ENCODE measurements at regions not wholly inside any gene's neighbourhood (a gene's known extent, or its start where the extent isn't known, plus 50 kb on each side); places are given as distances from the start of the nearest gene placed in this dataset.

DNA sequence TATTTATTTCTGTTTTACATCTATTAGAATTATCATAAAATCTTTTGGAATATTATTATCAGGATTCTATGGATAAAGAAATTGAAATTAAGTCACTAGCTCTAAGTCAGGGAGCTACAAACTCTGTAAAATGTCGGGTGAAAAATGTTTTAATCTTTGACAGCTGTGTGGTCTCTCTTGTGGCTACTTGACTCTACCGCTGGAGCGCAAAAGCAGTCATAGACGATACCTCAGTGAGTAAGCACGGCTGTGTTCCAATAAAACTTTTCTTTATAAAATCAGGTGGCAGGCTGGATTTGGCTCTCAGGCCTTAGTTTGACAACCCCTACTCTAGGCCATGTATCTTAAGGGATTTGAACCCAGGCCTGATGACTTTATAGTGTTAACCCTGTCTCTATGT lies 88.5 kb upstream of the PFN2 start:
- BruUV-seq (replicated peaks): no TSS peak
- dilution Hi-C loops (cut with HindIII; ENCODE audit: low sequenced_read_pairs, unreplicated experiment): no loop called here

More for the DNA sequence above, 88.5 kb upstream of the PFN2 start:
- ChIA-PET POLR2A (ENCODE audit: unreplicated experiment) (no interaction called here), CTCF (interaction anchor here (0.8 kb wide), 1 partner anchor 11 kb away, joined by 4 read pairs; no protein-coding TSS in a partner anchor)
- Histone ChIP-seq H3K4me3 (ENCODE audit: insufficient read depth, low read depth, low read length) (no peak overlapping the region), H2BK120ac (ENCODE audit: low read depth, low read length) (no peak overlapping the region), H4K8ac (ENCODE audit: low read depth in 2 of 2, low read length in 2 of 2) (no peak overlapping the region), H3K27me3 (ENCODE audit: control insufficient read depth, insufficient read depth, low read length) (peaks cover 4% of the 10 kb centered on the region), H3K9ac (ENCODE audit: low read depth, low read length) (no peak overlapping the region), H3K36me3 (ENCODE audit: control insufficient read depth, insufficient read depth, low read length) (no peaks in the 10 kb centered on the region), H3K27ac (ENCODE audit: insufficient read depth, low read length) (no peak overlapping the region), H3K9me1 (ENCODE audit: insufficient read depth, low read length) (no peaks in the 10 kb centered on the region), H2BK15ac (ENCODE audit: low read depth, low read length) (no peak overlapping the region), H3K79me1 (ENCODE audit: low read depth in 1 of 2, low read length in 2 of 2) (0 out of 4 replicates have a peak, but pooled peaks cover 0 to 4% of the 10 kb centered on the region in 2 experiments), H4K20me1 (ENCODE audit: insufficient read depth, low read length) (no peaks in the 10 kb centered on the region), H4K91ac (ENCODE audit: insufficient read depth, low read depth, low read length) (no peak overlapping the region), H3K4me2 (ENCODE audit: low read depth, low read length) (no peak overlapping the region), H3K14ac (replicated peaks; ENCODE audit: low read depth, low read length) (no peak overlapping the region), H3K4me1 (ENCODE audit: control insufficient read depth, insufficient read depth, low read length) (peaks cover 9% of the 10 kb centered on the region), H3K18ac (ENCODE audit: low read depth, low read length) (no peak overlapping the region), H3K4ac (ENCODE audit: low read depth, low read length) (no peak overlapping the region), H2AK9ac (replicated peaks; ENCODE audit: low read depth, low read length, poor library complexity) (no peak overlapping the region), H2BK5ac (ENCODE audit: low read depth, low read length, poor library complexity, severe bottlenecking) (no peak overlapping the region), H3K56ac (ENCODE audit: extremely low read depth, insufficient read depth, low read length) (no peak overlapping the region), H4K5ac (ENCODE audit: low read depth, low read length) (no peak overlapping the region), H2AFZ (replicated peaks; ENCODE audit: low read length, poor library complexity) (no peak overlapping the region), H3K23ac (ENCODE audit: low read depth, low read length) (no peak overlapping the region), H2AK5ac (ENCODE audit: low read depth, low read length) (no peak overlapping the region), H3K9me3 (ENCODE audit: control insufficient read depth, insufficient read depth, low read length) (no peaks in the 10 kb centered on the region), H2BK20ac (ENCODE audit: low read depth, low read length) (no peak overlapping the region)
- ATAC-seq (ENCODE audit: low read depth): no peak
- no peak for DNase-seq
- TF ChIP-seq MAFK (IDR thresholded peaks at IDR 0.05; ENCODE audit: low read depth, low read length) (no peak), RCOR1 (IDR thresholded peaks at IDR 0.05; ENCODE audit: insufficient replicate concordance, low read length) (no peak), SMC3 (IDR thresholded peaks at IDR 0.05; ENCODE audit: low read depth, low read length) (no peak), CTCF (conservative IDR thresholded peaks at IDR 0.05; ENCODE audit: low read depth, low read length) (no peak), CEBPB (IDR thresholded peaks at IDR 0.05; ENCODE audit: low read depth, low read length) (no peak), MXI1 (IDR thresholded peaks at IDR 0.05; ENCODE audit: borderline replicate concordance, low read depth, low read length) (no peak), RFX5 (IDR thresholded peaks at IDR 0.05; ENCODE audit: low read depth, low read length) (no peak), CHD1 (IDR thresholded peaks at IDR 0.05; ENCODE audit: low read depth, low read length) (no peak), RAD21 (IDR thresholded peaks at IDR 0.05; ENCODE audit: low read length) (no peak), FOS (IDR thresholded peaks at IDR 0.05; ENCODE audit: low read depth, low read length) (no peak), MAZ (IDR thresholded peaks at IDR 0.05; ENCODE audit: borderline replicate concordance, low read depth, low read length) (no peak), ELK1 (IDR thresholded peaks at IDR 0.05; ENCODE audit: borderline replicate concordance, low read depth, low read length) (no peak), POLR2A (IDR thresholded peaks at IDR 0.05; ENCODE audit: low read depth, low read length) (no peak), USF2 (IDR thresholded peaks at IDR 0.05; ENCODE audit: low read depth, low read length) (no peak), NFE2L2 (IDR thresholded peaks at IDR 0.05; ENCODE audit: low read depth, low read length) (no peak)
- in situ Hi-C loops (cut with MboI; ENCODE audit: low sequenced_read_pairs) (no loop called here), intact Hi-C loops (cut with micrococcal nuclease) (no loop called here)
- WGBS, 2 experiments (ENCODE audit: extremely low coverage in 2 of 2, insufficient read length in 1 of 2): 53% methylated on average over 3 of the region's 5 CpGs; no CpG with 5 or more reads in 1 of the 2 experiments

Measured in IMR-90 (cell line).